HCT116 (cell line): ENCODE measurements at regions not wholly inside any gene's neighbourhood (a gene's known extent, or its start where the extent isn't known, plus 50 kb on each side); places are given as distances from the start of the nearest gene placed in this dataset.

Experiments
- ATAC-seq: fragments of 200-7000 bp; cut with Tn5 transposase; 2 replicates; pipeline ENCODE4 v1.9.1; 2020; ENCODE audit warnings: mild to moderate bottlenecking, moderate library complexity
- BruUV-seq: library from RNA; stranded (reverse); fragments of 400-500 nt; replicated peaks from 2 replicates; lab custom pipeline; 2021; lab: Mats Ljungman, UMichigan
- CTCF ChIA-PET: fragments of 300-600 bp; sonication (Branson Sonifier 250); formaldehyde crosslinking; loops from one replicate; lab custom pipeline; 2021; ENCODE audit warnings: antibody characterized with exemption; lab: Charles Lee
- POLR2A ChIA-PET: fragments of 300-600, 350-600 bp; sonication (Branson Sonifier 250); formaldehyde crosslinking; loops from one replicate; lab custom pipeline; 2021; ENCODE audit warnings: antibody characterized with exemption; lab: Charles Lee
- RAD21 ChIA-PET, 2 experiments: fragments of 300-600 bp; sonication (Branson Sonifier 250); formaldehyde crosslinking; loops; one replicate each; lab custom pipeline; 2023; ENCODE audit warnings: low total read pairs in 2 of 2; ENCODE audit not compliant: uncharacterized antibody in 2 of 2, unreplicated experiment in 2 of 2, low non-redundant PET in 1 of 2; lab: Charles Lee
- DNase-seq: peaks from one replicate; pipeline ENCODE4 v3.0.0-alpha.2; 2010; ENCODE audit warnings: low read depth, low spot score
- H2AFZ ChIP-seq: fragments of 200-600 bp; shearing (Covaris generic), sonication (generic); 2 replicates; pipeline ENCODE4 v1.6.1; 2017; ENCODE audit warnings: low read depth, mixed run types, mixed read lengths, antibody characterized with exemption, low read length; ENCODE audit not compliant: poor library complexity, severe bottlenecking
- H3K27ac ChIP-seq: 2 replicates; pipeline ENCODE4 v1.5.1; 2012; ENCODE audit warnings: low read depth, low read length
- H3K27me3 ChIP-seq: fragments of 200-600 bp; sonication (generic); 2 replicates; pipeline ENCODE4 v1.6.1; 2016; ENCODE audit warnings: mixed run types, low read length, mixed read lengths; ENCODE audit not compliant: insufficient read depth
- H3K36me3 ChIP-seq, 2 experiments: fragments of 200-500 bp in 1 of 2; fragments of 200-600 bp in 1 of 2; sonication (Bioruptor generic) in 1 of 2; sonication (generic) in 1 of 2; 2 replicates each; pipeline versions ENCODE4 v1.5.1 to v1.6.1; 2014 to 2016; ENCODE audit warnings: low read length in 2 of 2, inconsistent platforms in 1 of 2, mixed read lengths in 1 of 2, mixed run types in 1 of 2; ENCODE audit not compliant: insufficient read depth in 2 of 2, control insufficient read depth in 1 of 2
- H3K4me1 ChIP-seq, 2 experiments: fragments of 200-600 bp in 1 of 2; sonication (generic) in 1 of 2; 2 replicates each; pipeline versions ENCODE4 v1.5.1 to v1.6.1; 2012 to 2017; ENCODE audit warnings: low read length in 2 of 2, inconsistent platforms in 1 of 2, mild to moderate bottlenecking in 1 of 2, mixed read lengths in 1 of 2, mixed run types in 1 of 2, moderate library complexity in 1 of 2; ENCODE audit not compliant: insufficient read depth in 2 of 2, control insufficient read depth in 1 of 2
- H3K4me2 ChIP-seq: fragments of 200-600 bp; sonication (generic); 2 replicates; pipeline ENCODE4 v1.6.1; 2017; ENCODE audit warnings: mixed run types, low read length, mixed read lengths
- H3K4me3 ChIP-seq, 2 experiments: fragments of 200-600 bp in 1 of 2; sonication (generic) in 1 of 2; replicated peaks in 1 of 2; 2 replicates each; pipeline ENCODE4 v1.5.1; 2011 to 2016; ENCODE audit warnings: low read length in 2 of 2, control low read depth in 1 of 2, low read depth in 1 of 2, mild to moderate bottlenecking in 1 of 2, mixed read lengths in 1 of 2, mixed run types in 1 of 2
- H3K79me2 ChIP-seq: fragments of 200-600 bp; sonication (generic); 2 replicates; pipeline ENCODE4 v1.6.1; 2017; ENCODE audit warnings: mild to moderate bottlenecking, mixed run types, low read length, moderate library complexity, mixed read lengths; ENCODE audit not compliant: insufficient read depth
- H3K9ac ChIP-seq: fragments of 200-600 bp; sonication (generic); 2 replicates; pipeline ENCODE4 v1.6.1; 2016; ENCODE audit warnings: low read length, mixed read lengths
- H3K9me2 ChIP-seq: fragments of 200-600 bp; sonication (generic), shearing (Covaris generic); 2 replicates; pipeline ENCODE4 v1.6.1; 2017; ENCODE audit warnings: mixed run types, mild to moderate bottlenecking, moderate library complexity; ENCODE audit not compliant: insufficient read depth
- H3K9me3 ChIP-seq, 2 experiments: fragments of 200-500 bp in 1 of 2; fragments of 200-600 bp in 1 of 2; sonication (Bioruptor generic) in 1 of 2; sonication (generic) in 1 of 2; 2 replicates each; pipeline ENCODE4 v1.6.1; 2014 to 2017; ENCODE audit warnings: low read length in 2 of 2, mixed read lengths in 2 of 2, inconsistent platforms in 1 of 2, low read depth in 1 of 2, mild to moderate bottlenecking in 1 of 2, mixed run types in 1 of 2, moderate library complexity in 1 of 2; ENCODE audit not compliant: control insufficient read depth in 1 of 2, insufficient read depth in 1 of 2
- H4K20me1 ChIP-seq: fragments of 200-600 bp; sonication (generic), shearing (Covaris generic); 2 replicates; pipeline ENCODE4 v1.6.1; 2017; ENCODE audit warnings: mixed run types, mild to moderate bottlenecking, moderate library complexity; ENCODE audit not compliant: insufficient read depth
- CEBPB ChIP-seq: IDR thresholded peaks from 2 replicates; pipeline ENCODE4 v1.6.1; 2012; ENCODE audit warnings: low read depth
- CTCF ChIP-seq, 3 experiments: fragments of 200-600 bp in 1 of 3; sonication (generic) in 1 of 3; IDR thresholded peaks in 2 of 3; conservative IDR thresholded peaks in 1 of 3; 2 replicates each; pipeline ENCODE4 v1.5.1; 2012 to 2017; ENCODE audit warnings: low read depth in 2 of 3, low read length in 2 of 3, antibody characterized with exemption in 1 of 3, borderline replicate concordance in 1 of 3, control low read depth in 1 of 3, mild to moderate bottlenecking in 1 of 3, mixed read lengths in 1 of 3, mixed run types in 1 of 3, moderate library complexity in 1 of 3; ENCODE audit not compliant: insufficient read depth in 1 of 3
- EGR1 ChIP-seq: IDR thresholded peaks from 2 replicates; pipeline ENCODE4 v1.6.1; 2012; ENCODE audit warnings: low read depth
- ELF1 ChIP-seq: IDR thresholded peaks from 2 replicates; pipeline ENCODE4 v1.6.1; 2012; ENCODE audit warnings: low read depth, borderline replicate concordance
- FOSL1 ChIP-seq: IDR thresholded peaks from 2 replicates; pipeline ENCODE4 v1.6.1; 2012; ENCODE audit warnings: low read depth
- RAD21 ChIP-seq: IDR thresholded peaks from 2 replicates; pipeline ENCODE4 v1.6.1; 2012; ENCODE audit warnings: low read depth, mild to moderate bottlenecking
- REST ChIP-seq: IDR thresholded peaks from 2 replicates; pipeline ENCODE4 v1.6.1; 2012; ENCODE audit warnings: low read depth
- SIN3A ChIP-seq: IDR thresholded peaks from 2 replicates; pipeline ENCODE4 v1.6.1; 2012; ENCODE audit warnings: low read depth
- intact Hi-C: fragments of 100-400 bp; cut with micrococcal nuclease; formaldehyde crosslinking; loops from 2 replicates; pipeline ENCODE4 v1.10.0; 2022

- intact Hi-C loops = no loop called here
- Histone ChIP-seq H3K4me2 (no peak overlapping the region), H2AFZ (no peak overlapping the region), H3K27ac (no peak overlapping the region), H3K79me2 (no peaks in the 10 kb centered on the region), H4K20me1 (no peaks in the 10 kb centered on the region), H3K4me3 (no peak overlapping the region), H3K9me2 (no peaks in the 10 kb centered on the region), H3K4me1 (no peaks in the 10 kb centered on the region), H3K36me3 (no peaks in the 10 kb centered on the region), H3K9ac (no peak overlapping the region), H3K9me3 (peaks cover 4 to 8% of the 10 kb centered on the region in 2 experiments; a peak in 2 of 4 replicates), H3K27me3 (no peaks in the 10 kb centered on the region)
- ChIA-PET RAD21 (no interaction called here), POLR2A (no interaction called here), CTCF (no interaction called here)
- TF ChIP-seq RAD21 (no peak), CTCF (IDR thresholded peaks at IDR 0.05 in 2 of 3, conservative IDR thresholded peaks at IDR 0.05 in 1 of 3; ENCODE audit: borderline replicate concordance in 1 of 3, insufficient read depth in 1 of 3, low read depth in 2 of 3, low read length in 2 of 3) (no peak), FOSL1 (no peak), CEBPB (no peak), ELF1 (no peak), SIN3A (no peak), REST (no peak), EGR1 (no peak)
- ATAC-seq (no peak), DNase-seq (no peak)
- BruUV-seq = no TSS peak
Measured at GRCh38 chr13:37947419-37948140, 78.0 kb upstream of the TRPC4 start.
